CD8-positive, alpha-beta memory T cell (primary cell): ENCODE measurements at regions not wholly inside any gene's neighbourhood (a gene's known extent, or its start where the extent isn't known, plus 50 kb on each side); places are given as distances from the start of the nearest gene placed in this dataset.

Experiments
- CTCF ChIA-PET: fragments of 350-600 bp; sonication (Branson Sonifier 250); formaldehyde crosslinking; loops from one replicate; lab custom pipeline; 2021; ENCODE audit warnings: antibody characterized with exemption; lab: Charles Lee
- POLR2A ChIA-PET: fragments of 350-600 bp; sonication (Branson Sonifier 250); formaldehyde crosslinking; loops from one replicate; lab custom pipeline; 2021; ENCODE audit warnings: antibody characterized with exemption; lab: Charles Lee
- DNase-seq, 5 donors: peaks; one replicate each; pipeline versions ENCODE4 v3.0.0 to v3.0.0-alpha.2; 2020 to 2022; ENCODE audit warnings: mixed read lengths in 1 of 5
- H3K27ac ChIP-seq: one replicate; pipeline ENCODE4 v1.7.0; 2013; ENCODE audit warnings: low read depth, mild to moderate bottlenecking, low read length, moderate library complexity
- H3K27me3 ChIP-seq: 2 replicates; pipeline ENCODE4 v1.7.0; 2013; ENCODE audit warnings: low read length, mild to moderate bottlenecking; ENCODE audit not compliant: insufficient read depth, poor library complexity, severe bottlenecking
- H3K36me3 ChIP-seq: 2 replicates; pipeline ENCODE4 v1.7.0; 2013; ENCODE audit warnings: mild to moderate bottlenecking, low read length, moderate library complexity; ENCODE audit not compliant: insufficient read depth
- H3K4me1 ChIP-seq: 2 replicates; pipeline ENCODE4 v1.7.0; 2013; ENCODE audit warnings: mild to moderate bottlenecking, low read length, moderate library complexity; ENCODE audit not compliant: insufficient read depth
- H3K4me3 ChIP-seq: 2 replicates; pipeline ENCODE4 v1.7.0; 2013; ENCODE audit warnings: mild to moderate bottlenecking, low read length
- H3K9me3 ChIP-seq: 2 replicates; pipeline ENCODE4 v1.7.0; 2013; ENCODE audit warnings: mild to moderate bottlenecking, low read length
- H3K27ac Mint-ChIP-seq, 8 donors: one replicate each; pipeline ENCODE4 v1.8.0; 2020 to 2021; ENCODE audit warnings: mixed read lengths in 8 of 8, mild to moderate bottlenecking in 6 of 8, inconsistent platforms in 3 of 8, moderate library complexity in 3 of 8
- H3K27me3 Mint-ChIP-seq, 2 donors: one replicate each; pipeline ENCODE4 v1.8.0; 2020 to 2021; ENCODE audit warnings: mixed read lengths in 2 of 2, mild to moderate bottlenecking in 1 of 2, moderate library complexity in 1 of 2
- H3K36me3 Mint-ChIP-seq, 3 donors: one replicate each; pipeline ENCODE4 v1.8.0; 2020 to 2021; ENCODE audit warnings: mixed read lengths in 3 of 3, inconsistent platforms in 1 of 3, mild to moderate bottlenecking in 1 of 3
- H3K4me1 Mint-ChIP-seq, 3 donors: one replicate each; pipeline ENCODE4 v1.8.0; 2020 to 2021; ENCODE audit warnings: mixed read lengths in 3 of 3, inconsistent platforms in 1 of 3, mild to moderate bottlenecking in 1 of 3
- H3K4me3 Mint-ChIP-seq, 7 donors: one replicate each; pipeline ENCODE4 v1.8.0; 2020 to 2021; ENCODE audit warnings: mixed read lengths in 7 of 7, mild to moderate bottlenecking in 6 of 7, moderate library complexity in 4 of 7, inconsistent platforms in 2 of 7
- H3K9me3 Mint-ChIP-seq, 5 donors: one replicate each; pipeline ENCODE4 v1.8.0; 2020 to 2022; ENCODE audit warnings: mixed read lengths in 5 of 5, mild to moderate bottlenecking in 3 of 5, moderate library complexity in 2 of 5, inconsistent platforms in 1 of 5

GRCh38 chr10:36725581-36726520, 399.5 kb upstream of the ANKRD30A start:
- Mint-ChIP-seq H3K9me3 (peaks cover 5 to 15% (median 12%) of the 10 kb centered on the region in 5 donors), H3K27ac (no peak overlapping the region), H3K4me1 (no peaks in the 10 kb centered on the region), H3K27me3 (no peaks in the 10 kb centered on the region), H3K36me3 (no peaks in the 10 kb centered on the region), H3K4me3 (no peak overlapping the region)
- ChIA-PET CTCF (no interaction called here), POLR2A (no interaction called here)
- H3K27me3 ChIP-seq, result no peaks in the 10 kb centered on the region
- H3K4me1 ChIP-seq, result no peaks in the 10 kb centered on the region
- DNase-seq, result no peak
- no peak overlapping the region for H3K27ac ChIP-seq
- H3K36me3 ChIP-seq, result no peaks in the 10 kb centered on the region
- H3K9me3 ChIP-seq, result no peaks in the 10 kb centered on the region
- no peak overlapping the region for H3K4me3 ChIP-seq

GRCh38 chr10:36722777-36723176, 402.6 kb upstream of the ANKRD30A start:
- no peak for DNase-seq
- H3K27me3 Mint-ChIP-seq, result no peaks in the 10 kb centered on the region
- Histone ChIP-seq H3K4me3 (no peak overlapping the region), H3K27ac (no peak overlapping the region), H3K27me3 (no peaks in the 10 kb centered on the region), H3K36me3 (no peaks in the 10 kb centered on the region), H3K4me1 (no peaks in the 10 kb centered on the region), H3K9me3 (no peaks in the 10 kb centered on the region)
- H3K4me1 Mint-ChIP-seq, result no peaks in the 10 kb centered on the region
- POLR2A ChIA-PET, result no interaction called here
- no peak overlapping the region for H3K4me3 Mint-ChIP-seq
- no peaks in the 10 kb centered on the region for H3K36me3 Mint-ChIP-seq
- peaks cover 6 to 15% (median 13%) of the 10 kb centered on the region in 5 donors for H3K9me3 Mint-ChIP-seq
- CTCF ChIA-PET, result no interaction called here
- no peak overlapping the region for H3K27ac Mint-ChIP-seq

GRCh38 chr10:36721871-36722270, 403.5 kb upstream of the ANKRD30A start:
- no peaks in the 10 kb centered on the region for H3K36me3 ChIP-seq
- Mint-ChIP-seq H3K27me3 (no peaks in the 10 kb centered on the region), H3K9me3 (peaks cover 6 to 16% (median 13%) of the 10 kb centered on the region in 5 donors), H3K27ac (no peak overlapping the region), H3K36me3 (no peaks in the 10 kb centered on the region), H3K4me3 (no peak overlapping the region), H3K4me1 (no peaks in the 10 kb centered on the region)
- H3K27me3 ChIP-seq, result no peaks in the 10 kb centered on the region
- CTCF ChIA-PET, result no interaction called here
- no peak overlapping the region for H3K27ac ChIP-seq
- no peaks in the 10 kb centered on the region for H3K4me1 ChIP-seq
- no peaks in the 10 kb centered on the region for H3K9me3 ChIP-seq
- POLR2A ChIA-PET, result no interaction called here
- H3K4me3 ChIP-seq, result no peak overlapping the region
- DNase-seq, result no peak

- Histone ChIP-seq H3K4me3 (no peak overlapping the region), H3K4me1 (no peaks in the 10 kb centered on the region), H3K9me3 (no peaks in the 10 kb centered on the region), H3K36me3 (no peaks in the 10 kb centered on the region), H3K27me3 (no peaks in the 10 kb centered on the region), H3K27ac (no peak overlapping the region)
- peaks cover 6 to 23% (median 15%) of the 10 kb centered on the region in 5 donors for H3K9me3 Mint-ChIP-seq
- no peaks in the 10 kb centered on the region for H3K27me3 Mint-ChIP-seq
- H3K27ac Mint-ChIP-seq, result no peak overlapping the region
- no peaks in the 10 kb centered on the region for H3K36me3 Mint-ChIP-seq
- no peak for DNase-seq
- POLR2A ChIA-PET, result no interaction called here
- H3K4me3 Mint-ChIP-seq, result no peak overlapping the region
- CTCF ChIA-PET, result no interaction called here
- H3K4me1 Mint-ChIP-seq, result no peaks in the 10 kb centered on the region
Measured at GRCh38 chr10:36720895-36721294, 404.5 kb upstream of the ANKRD30A start.

GRCh38 chr10:36717118-36717517, 408.3 kb upstream of the ANKRD30A start:
- Mint-ChIP-seq H3K27me3 (no peaks in the 10 kb centered on the region), H3K4me3 (no peak overlapping the region), H3K4me1 (no peaks in the 10 kb centered on the region), H3K36me3 (no peaks in the 10 kb centered on the region), H3K27ac (no peak overlapping the region), H3K9me3 (peaks cover 7 to 22% (median 10%) of the 10 kb centered on the region in 5 donors)
- ChIA-PET CTCF (no interaction called here), POLR2A (no interaction called here)
- H3K4me3 ChIP-seq, result no peak overlapping the region
- H3K27ac ChIP-seq, result no peak overlapping the region
- no peaks in the 10 kb centered on the region for H3K4me1 ChIP-seq
- H3K27me3 ChIP-seq, result no peaks in the 10 kb centered on the region
- no peak for DNase-seq
- H3K9me3 ChIP-seq, result no peaks in the 10 kb centered on the region
- H3K36me3 ChIP-seq, result no peaks in the 10 kb centered on the region

- Histone ChIP-seq H3K4me3 (no peak overlapping the region), H3K36me3 (no peaks in the 10 kb centered on the region), H3K27me3 (no peaks in the 10 kb centered on the region), H3K4me1 (no peaks in the 10 kb centered on the region), H3K9me3 (no peaks in the 10 kb centered on the region), H3K27ac (no peak overlapping the region)
- no peaks in the 10 kb centered on the region for H3K27me3 Mint-ChIP-seq
- H3K27ac Mint-ChIP-seq, result no peak overlapping the region
- H3K9me3 Mint-ChIP-seq, result peaks cover 7 to 22% (median 12%) of the 10 kb centered on the region in 5 donors
- H3K4me3 Mint-ChIP-seq, result no peak overlapping the region
- POLR2A ChIA-PET, result no interaction called here
- no peaks in the 10 kb centered on the region for H3K4me1 Mint-ChIP-seq
- DNase-seq, result no peak
- CTCF ChIA-PET, result no interaction called here
- H3K36me3 Mint-ChIP-seq, result no peaks in the 10 kb centered on the region
Measured at GRCh38 chr10:36716291-36716690, 409.1 kb upstream of the ANKRD30A start.

GRCh38 chr10:36712695-36713094, 412.7 kb upstream of the ANKRD30A start:
- POLR2A ChIA-PET, result no interaction called here
- DNase-seq, result no peak
- no peaks in the 10 kb centered on the region for H3K9me3 ChIP-seq
- no peak overlapping the region for H3K4me3 ChIP-seq
- H3K27me3 ChIP-seq, result no peaks in the 10 kb centered on the region
- Mint-ChIP-seq H3K27ac (no peak overlapping the region), H3K4me3 (no peak overlapping the region), H3K36me3 (no peaks in the 10 kb centered on the region), H3K4me1 (no peaks in the 10 kb centered on the region), H3K9me3 (peaks cover 4 to 15% (median 6%) of the 10 kb centered on the region in 5 donors), H3K27me3 (no peaks in the 10 kb centered on the region)
- no peaks in the 10 kb centered on the region for H3K4me1 ChIP-seq
- no peak overlapping the region for H3K27ac ChIP-seq
- CTCF ChIA-PET, result no interaction called here
- H3K36me3 ChIP-seq, result no peaks in the 10 kb centered on the region

- H3K4me1 Mint-ChIP-seq, result no peaks in the 10 kb centered on the region
- H3K9me3 Mint-ChIP-seq, result peaks cover 0 to 10% (median 4%) of the 10 kb centered on the region in 5 donors
- DNase-seq, result no peak
- H3K36me3 Mint-ChIP-seq, result no peaks in the 10 kb centered on the region
- Histone ChIP-seq H3K27me3 (no peaks in the 10 kb centered on the region), H3K27ac (no peak overlapping the region), H3K9me3 (no peaks in the 10 kb centered on the region), H3K36me3 (no peaks in the 10 kb centered on the region), H3K4me1 (no peaks in the 10 kb centered on the region), H3K4me3 (no peak overlapping the region)
- no peak overlapping the region for H3K27ac Mint-ChIP-seq
- no peak overlapping the region for H3K4me3 Mint-ChIP-seq
- H3K27me3 Mint-ChIP-seq, result no peaks in the 10 kb centered on the region
- ChIA-PET POLR2A (no interaction called here), CTCF (no interaction called here)
Measured at GRCh38 chr10:36711361-36711760, 414.0 kb upstream of the ANKRD30A start.
